BLaER1 treated with 17β-estradiol and CSF1 and Interleukin-3, amounts not matched to agents 10 nM and 100 nM (cell line): ENCODE measurements at regions not wholly inside any gene's neighbourhood (a gene's known extent, or its start where the extent isn't known, plus 50 kb on each side); places are given as distances from the start of the nearest gene placed in this dataset.

Experiments used
- H3K27ac ChIP-seq, 11 experiments: shearing (Covaris generic); formaldehyde crosslinking; 2 replicates each; pipeline ENCODE4 v1.8.1; 2022
- H3K27me3 ChIP-seq, 11 experiments: shearing (Covaris generic); formaldehyde crosslinking; 2 replicates each; pipeline ENCODE4 v1.8.1; 2022
- H3K36me3 ChIP-seq, 11 experiments: shearing (Covaris generic); formaldehyde crosslinking; 2 replicates each; pipeline ENCODE4 v1.8.1; 2022
- H3K4me1 ChIP-seq, 10 experiments: shearing (Covaris generic); formaldehyde crosslinking; 2 replicates each; pipeline ENCODE4 v1.8.1; 2022
- H3K4me2 ChIP-seq, 11 experiments: shearing (Covaris generic); formaldehyde crosslinking; 2 replicates each; pipeline ENCODE4 v1.8.1; 2022
- H3K4me3 ChIP-seq, 10 experiments: shearing (Covaris generic); formaldehyde crosslinking; 2 replicates each; pipeline ENCODE4 v1.8.1; 2022
- H3K9ac ChIP-seq, 11 experiments: shearing (Covaris generic); formaldehyde crosslinking; 2 replicates each; pipeline ENCODE4 v1.8.1; 2022
- H3K9me3 ChIP-seq, 11 experiments: shearing (Covaris generic); formaldehyde crosslinking; replicated peaks in 1 of 11; 2 replicates each; pipeline ENCODE4 v1.8.1; 2022
- H4K20me1 ChIP-seq, 11 experiments: shearing (Covaris generic); formaldehyde crosslinking; 2 replicates each; pipeline ENCODE4 v1.8.1; 2022
- Cebpa-rat ChIP-seq, 11 experiments: shearing (Covaris generic); IDR thresholded peaks; 2 replicates each; pipeline ENCODE4 v1.8.1; 2022

DNA sequence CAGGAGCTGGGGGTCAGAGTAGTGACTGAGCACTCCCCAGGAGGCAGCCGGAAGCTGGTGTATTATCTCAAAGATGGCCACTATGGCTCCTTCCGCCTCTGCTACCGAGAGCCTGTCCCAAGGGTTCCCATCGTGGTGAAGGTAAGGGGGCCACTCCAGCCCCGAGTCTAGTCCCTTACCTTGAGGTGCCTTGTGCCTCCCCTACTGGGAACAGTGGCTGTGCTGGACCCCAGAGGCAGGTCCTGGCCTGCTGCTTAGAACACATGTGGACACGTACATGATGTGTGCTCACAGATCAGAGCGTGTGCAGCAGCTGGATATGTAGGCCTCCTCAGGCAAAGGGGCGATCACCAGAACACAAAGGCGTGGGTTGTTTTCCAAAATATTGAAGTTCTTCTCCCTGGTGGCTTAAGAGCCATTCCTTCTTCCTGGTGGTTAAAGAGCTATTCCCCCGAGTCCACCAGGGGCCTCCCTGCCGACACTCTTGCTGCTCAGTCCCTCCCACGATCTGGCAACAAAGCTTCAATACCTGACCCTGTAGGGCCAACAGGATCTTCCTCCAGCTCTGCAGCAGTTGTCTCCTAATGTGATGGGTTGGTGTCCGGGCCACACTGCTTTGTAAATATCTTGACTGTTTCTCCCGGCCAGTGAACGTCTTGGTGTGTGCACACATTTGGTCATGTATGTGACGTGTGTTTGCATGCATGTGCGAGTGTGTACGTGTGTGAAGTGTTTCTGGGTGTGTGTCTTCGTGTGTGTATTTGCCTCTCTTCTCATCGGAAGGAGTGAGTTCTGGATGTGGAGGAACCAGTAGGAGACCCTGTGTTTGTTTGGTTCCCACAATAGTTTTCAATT lies 68.4 kb upstream of the TINAGL1 start:
- H3K27me3 ChIP-seq: 0 out of 22 replicates have a peak, but pooled peaks cover 0 to 11% (median 0%) of the 10 kb centered on the region in 11 experiments
- H3K9ac ChIP-seq: peak overlapping the region in 4 of 11 experiments; percentile 16 to 73 (median 65); a peak in 4 of 22 replicates
- 0 out of 22 replicates have a peak, but pooled peaks cover 0 to 4% (median 0%) of the 10 kb centered on the region in 11 experiments for H4K20me1 ChIP-seq
- H3K36me3 ChIP-seq: peaks cover 0 to 4% (median 0%) of the 10 kb centered on the region in 11 experiments; a peak in 4 of 22 replicates
- H3K27ac ChIP-seq: peak overlapping the region in 8 of 11 experiments; percentile 37 to 85 (median 60); a peak in 15 of 22 replicates
- H3K4me1 ChIP-seq: peaks cover 58 to 89% (median 83%) of the 10 kb centered on the region in 10 experiments
- TF ChIP-seq Cebpa-rat (IDR thresholded peaks at IDR 0.05): no peak
- H3K4me2 ChIP-seq: peak overlapping the region; percentile 61 to 93 (median 84)
- H3K9me3 ChIP-seq: peaks cover 6 to 14% (median 8%) of the 10 kb centered on the region in 11 experiments
- H3K4me3 ChIP-seq: peak overlapping the region in 4 of 10 experiments; percentile 5 to 62 (median 47); a peak in 4 of 20 replicates

DNA sequence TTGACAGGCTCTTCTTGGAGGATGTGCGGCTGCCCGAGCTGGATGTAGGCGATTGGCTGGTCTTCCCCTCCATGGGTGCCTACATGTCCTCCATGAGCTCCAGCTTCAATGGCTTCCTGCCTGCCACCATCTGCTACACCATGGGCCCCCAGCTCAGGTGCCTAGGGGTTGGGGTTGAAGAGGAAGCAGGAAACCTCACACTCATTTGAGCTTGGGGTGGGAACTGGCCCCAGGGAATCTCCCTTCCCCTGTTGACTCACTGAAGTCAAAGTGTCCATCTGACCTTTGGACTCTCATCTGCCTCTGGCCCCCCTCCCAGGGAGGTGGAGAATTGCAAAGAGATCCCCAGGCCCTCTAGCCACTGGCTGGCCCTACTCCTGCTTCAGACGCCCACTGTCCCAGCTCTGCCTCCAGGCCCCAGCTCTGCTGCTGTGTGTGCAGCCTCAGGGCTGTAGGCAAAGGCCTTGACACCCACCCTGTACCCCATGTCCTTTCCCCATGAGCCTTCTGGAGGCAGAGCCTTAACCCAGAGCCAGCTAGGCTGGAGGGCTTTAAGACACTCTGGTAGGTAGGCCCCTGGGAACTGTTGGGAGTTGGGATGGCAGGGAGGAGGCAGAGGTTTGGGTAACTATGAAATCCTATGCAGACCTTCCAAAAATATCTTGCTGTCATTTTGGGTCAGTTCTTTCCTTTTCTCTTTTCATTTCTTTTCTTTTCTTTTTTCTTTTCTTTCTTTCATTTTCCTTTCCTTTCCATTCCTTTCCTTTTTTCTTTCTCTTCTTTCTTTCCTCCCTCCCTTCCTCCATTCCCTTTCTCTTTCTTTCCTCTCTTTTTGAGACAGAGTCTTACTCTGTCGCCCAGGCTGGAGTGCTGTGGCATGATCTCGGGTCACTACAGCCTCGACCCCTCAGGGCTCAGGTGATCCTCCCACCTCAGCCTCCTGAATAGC lies 66.9 kb upstream of the TINAGL1 start:
- H3K36me3 ChIP-seq: peaks cover 0 to 19% (median 8%) of the 10 kb centered on the region in 11 experiments; a peak in 10 of 22 replicates
- H3K27ac ChIP-seq: peak overlapping the region in 5 of 11 experiments; percentile 37 to 85 (median 66); a peak in 10 of 22 replicates
- 0 out of 22 replicates have a peak, but pooled peaks cover 0 to 4% (median 0%) of the 10 kb centered on the region in 11 experiments for H4K20me1 ChIP-seq
- H3K9ac ChIP-seq: peak overlapping the region in 3 of 11 experiments; percentile 19 to 73 (median 21); a peak in 3 of 22 replicates
- H3K4me2 ChIP-seq: peak overlapping the region; percentile 61 to 93 (median 84)
- H3K4me1 ChIP-seq: peaks cover 50 to 74% (median 68%) of the 10 kb centered on the region in 10 experiments
- peak overlapping the region in 1 of 10 experiments; percentile 15; a peak in 2 of 20 replicates for H3K4me3 ChIP-seq
- 0 out of 22 replicates have a peak, but pooled peaks cover 0 to 6% (median 0%) of the 10 kb centered on the region in 11 experiments for H3K27me3 ChIP-seq
- peaks cover 21 to 29% (median 23%) of the 10 kb centered on the region in 11 experiments for H3K9me3 ChIP-seq
- no peak for TF ChIP-seq Cebpa-rat (IDR thresholded peaks at IDR 0.05)

DNA sequence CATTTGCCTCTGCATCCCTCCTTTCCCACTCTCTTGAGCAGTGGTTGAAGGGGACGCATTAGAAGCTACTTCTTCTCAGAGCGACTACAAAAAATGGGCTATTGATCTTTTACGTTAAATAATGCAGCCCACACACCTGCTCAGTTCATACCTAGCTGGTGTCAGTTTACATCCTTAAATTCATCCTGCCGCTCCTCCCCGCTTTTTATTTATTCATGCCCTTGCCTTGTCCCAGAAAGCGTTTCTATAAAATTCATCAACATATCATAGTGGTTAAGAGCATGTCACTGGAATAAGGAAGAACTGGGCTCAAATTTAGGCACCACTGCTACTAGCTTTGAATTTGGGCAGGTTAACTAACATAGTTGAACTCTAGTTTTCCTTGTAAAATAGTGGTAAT lies 66.0 kb upstream of the TINAGL1 start:
- peaks cover 47 to 65% (median 59%) of the 10 kb centered on the region in 10 experiments for H3K4me1 ChIP-seq
- 0 out of 22 replicates have a peak, but pooled peaks cover 0 to 4% (median 0%) of the 10 kb centered on the region in 11 experiments for H4K20me1 ChIP-seq
- H3K9me3 ChIP-seq: peaks cover 26 to 38% (median 31%) of the 10 kb centered on the region in 11 experiments
- no peak overlapping the region for H3K9ac ChIP-seq
- H3K4me2 ChIP-seq: peak overlapping the region in 8 of 11 experiments; percentile 21 to 93 (median 86); a peak in 12 of 22 replicates
- H3K36me3 ChIP-seq: peaks cover 0 to 19% (median 8%) of the 10 kb centered on the region in 11 experiments; a peak in 10 of 22 replicates
- TF ChIP-seq Cebpa-rat (IDR thresholded peaks at IDR 0.05): no peak
- no peak overlapping the region for H3K27ac ChIP-seq
- H3K4me3 ChIP-seq: no peak overlapping the region
- 0 out of 22 replicates have a peak, but pooled peaks cover 0 to 6% (median 0%) of the 10 kb centered on the region in 11 experiments for H3K27me3 ChIP-seq

DNA sequence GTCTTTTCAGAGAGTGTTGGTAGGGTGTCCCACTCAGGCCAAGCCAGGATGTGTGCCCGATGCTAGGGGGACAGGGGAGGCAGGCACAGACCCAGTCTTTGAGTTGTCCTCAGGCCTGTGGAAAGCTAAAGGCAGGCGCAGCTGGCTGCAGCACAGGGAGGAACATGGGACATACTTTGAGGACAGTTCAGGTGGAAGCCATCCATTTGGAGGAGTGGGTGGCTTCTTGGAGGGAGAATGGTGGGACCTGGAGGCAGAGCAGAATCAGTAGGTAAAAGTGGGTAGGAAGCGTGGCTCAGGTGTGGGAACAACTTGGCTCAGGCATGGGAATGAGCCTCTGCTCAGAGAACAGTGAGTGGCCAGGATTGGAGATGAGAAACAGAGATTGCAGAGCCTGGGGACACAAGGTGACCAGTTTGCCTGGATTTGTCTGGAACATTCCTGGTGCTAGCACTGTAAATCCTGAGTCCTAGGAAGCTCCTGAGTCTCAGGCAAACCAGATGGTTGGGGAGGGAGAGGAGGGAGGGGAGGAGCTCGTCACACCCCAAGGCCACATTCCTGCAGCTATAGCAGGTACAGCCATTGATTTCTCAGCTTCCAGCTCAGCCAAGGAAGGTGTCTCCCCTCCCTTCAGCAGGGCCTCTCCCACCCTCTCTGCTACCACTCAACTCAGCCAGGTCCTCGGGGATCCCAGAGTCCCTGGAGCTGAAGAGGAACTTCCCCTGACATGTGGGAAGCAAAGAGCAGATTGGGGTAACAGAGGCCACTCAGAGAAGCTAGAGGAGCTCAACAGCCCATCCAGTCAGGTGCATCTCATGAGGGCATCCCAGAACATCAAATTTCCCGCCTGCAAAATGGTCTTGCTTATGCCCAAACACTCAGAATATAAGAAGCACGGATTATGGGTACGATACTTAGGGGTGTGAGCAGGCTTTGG lies 65.2 kb upstream of the TINAGL1 start:
- Histone ChIP-seq H3K4me2 (peak overlapping the region in 9 of 11 experiments; percentile 5 to 93 (median 25); a peak in 12 of 22 replicates), H3K27ac (no peak overlapping the region), H3K4me1 (peaks cover 39 to 57% (median 51%) of the 10 kb centered on the region in 10 experiments), H3K9me3 (peaks cover 26 to 40% (median 33%) of the 10 kb centered on the region in 11 experiments), H3K4me3 (no peak overlapping the region), H3K27me3 (0 out of 22 replicates have a peak, but pooled peaks cover 0 to 6% (median 0%) of the 10 kb centered on the region in 11 experiments), H4K20me1 (0 out of 22 replicates have a peak, but pooled peaks cover 0 to 4% (median 0%) of the 10 kb centered on the region in 11 experiments), H3K9ac (no peak overlapping the region), H3K36me3 (peaks cover 0 to 19% (median 8%) of the 10 kb centered on the region in 11 experiments; a peak in 10 of 22 replicates)
- TF ChIP-seq Cebpa-rat (IDR thresholded peaks at IDR 0.05): no peak

DNA sequence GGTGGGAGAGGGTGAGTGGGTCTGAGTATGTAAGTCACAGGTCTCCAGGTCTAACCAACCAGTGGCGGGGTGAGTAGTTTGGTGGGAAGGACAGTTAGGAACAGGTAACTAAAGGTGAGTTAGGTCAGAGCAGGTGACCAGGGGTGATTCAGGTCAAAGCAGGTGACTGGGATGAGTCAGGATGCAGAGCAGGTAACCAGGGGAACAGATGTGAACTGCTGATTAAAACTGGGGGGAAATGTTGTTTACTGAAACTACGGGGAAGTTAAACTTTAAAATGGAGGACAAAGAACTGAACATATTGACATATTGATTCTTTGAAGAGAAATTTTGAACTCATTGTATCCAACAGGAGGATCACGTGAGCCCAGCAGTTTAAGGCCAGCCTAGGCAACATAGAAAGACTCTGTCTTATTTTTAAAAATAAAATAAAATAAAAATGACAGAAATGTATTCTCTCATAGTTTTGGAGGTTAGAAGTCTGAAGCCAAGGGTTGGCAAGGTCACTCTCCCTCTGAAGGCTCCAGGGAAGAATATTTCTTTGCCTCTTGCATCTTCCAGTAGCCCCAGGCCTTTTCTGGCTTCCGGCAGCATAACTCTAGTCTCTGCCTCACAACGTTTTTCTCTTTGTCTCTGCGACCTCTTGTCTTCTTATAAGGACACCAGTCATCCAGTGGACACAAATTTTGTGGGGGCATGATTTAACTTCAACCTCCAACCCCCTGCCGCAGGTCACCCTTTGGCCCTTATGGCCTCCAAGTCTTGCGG lies 64.3 kb upstream of the TINAGL1 start:
- Histone ChIP-seq H4K20me1 (0 out of 22 replicates have a peak, but pooled peaks cover 0 to 4% (median 0%) of the 10 kb centered on the region in 11 experiments), H3K36me3 (peaks cover 0 to 19% (median 8%) of the 10 kb centered on the region in 11 experiments; a peak in 10 of 22 replicates), H3K27ac (no peak overlapping the region), H3K9me3 (peaks cover 26 to 40% (median 33%) of the 10 kb centered on the region in 11 experiments), H3K4me3 (no peak overlapping the region), H3K27me3 (0 out of 22 replicates have a peak, but pooled peaks cover 0 to 6% (median 0%) of the 10 kb centered on the region in 11 experiments), H3K4me1 (peaks cover 30 to 48% (median 42%) of the 10 kb centered on the region in 10 experiments), H3K9ac (no peak overlapping the region), H3K4me2 (peak overlapping the region in 2 of 11 experiments; percentile 89; a peak in 2 of 22 replicates)
- TF ChIP-seq Cebpa-rat (IDR thresholded peaks at IDR 0.05): no peak

DNA sequence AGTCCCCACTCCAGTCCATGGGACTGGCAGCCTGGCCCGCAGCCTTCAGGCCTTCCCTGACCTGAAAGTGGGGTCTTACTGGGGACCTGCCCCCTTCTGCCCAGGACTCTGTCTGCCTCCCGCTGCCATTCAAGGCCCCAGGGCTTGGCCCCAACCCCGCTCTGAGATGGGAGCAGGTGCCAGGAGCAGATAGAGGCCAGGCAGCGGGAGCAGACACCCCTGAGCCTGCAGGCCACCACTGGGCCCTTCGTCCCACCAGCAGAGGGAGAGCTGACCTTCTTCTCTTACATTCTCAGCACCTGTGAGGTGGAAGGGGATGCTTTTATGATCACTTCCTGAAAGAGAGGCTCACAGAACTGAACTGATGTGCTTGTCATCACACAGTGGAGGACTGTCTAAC lies 62.2 kb upstream of the TINAGL1 start:
- Histone ChIP-seq H3K4me3 (peak overlapping the region in 1 of 10 experiments; percentile 15; a peak in 1 of 20 replicates), H3K4me1 (peaks cover 9 to 27% (median 21%) of the 10 kb centered on the region in 10 experiments), H3K27me3 (no peaks in the 10 kb centered on the region), H4K20me1 (peaks cover 0 to 4% (median 0%) of the 10 kb centered on the region in 11 experiments; a peak in 1 of 22 replicates), H3K27ac (no peak overlapping the region), H3K36me3 (peaks cover 0 to 19% (median 8%) of the 10 kb centered on the region in 11 experiments; a peak in 10 of 22 replicates), H3K4me2 (no peak overlapping the region), H3K9ac (no peak overlapping the region), H3K9me3 (peaks cover 28 to 46% (median 33%) of the 10 kb centered on the region in 11 experiments)
- no peak for TF ChIP-seq Cebpa-rat (IDR thresholded peaks at IDR 0.05)
